ENCODE measurements at regions not wholly inside any gene's neighbourhood (a gene's known extent, or its start where the extent isn't known, plus 50 kb on each side); places are given as distances from the start of the nearest gene placed in this dataset.
"Not testable (repeated sequence)": the region's sequence is repeated elsewhere in the genome, so short reads cannot be mapped to it uniquely, and the experiment has no call there.

DNA sequence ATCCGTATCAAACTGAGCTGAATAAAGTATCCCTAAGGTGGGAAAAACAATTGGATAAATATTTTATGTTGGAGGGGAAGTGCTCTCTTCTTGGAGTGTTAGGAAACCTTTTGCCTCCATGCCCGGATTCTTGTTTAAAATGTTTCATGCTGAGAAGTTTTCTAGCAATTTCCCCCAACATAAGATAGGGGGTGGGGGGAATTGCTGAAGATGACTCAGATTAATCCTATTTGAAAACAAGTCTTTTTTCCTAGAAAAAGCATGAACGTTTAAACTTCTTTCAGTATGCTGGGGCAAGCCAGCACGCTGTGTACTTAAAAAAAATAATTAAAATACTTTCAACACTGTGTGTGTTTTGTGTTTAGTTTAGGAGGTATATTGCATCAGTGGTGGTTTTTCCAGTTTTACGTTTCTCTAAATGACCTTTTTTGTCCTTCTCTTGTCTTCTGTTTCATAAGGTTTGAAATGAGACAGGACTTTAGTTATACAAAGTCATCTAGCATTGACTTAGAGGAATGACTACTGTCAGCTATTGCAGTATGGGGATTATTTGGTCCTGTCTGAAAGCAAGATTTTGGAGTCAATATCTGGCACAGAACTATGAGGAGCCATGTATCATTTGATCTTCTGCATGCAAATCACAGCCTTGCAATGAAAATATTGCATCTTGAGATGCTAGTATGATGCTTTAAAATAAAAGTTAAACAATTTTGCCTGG is 295.9 kb downstream of the GATA3 start:
- no peak for FAIRE-seq

DNA sequence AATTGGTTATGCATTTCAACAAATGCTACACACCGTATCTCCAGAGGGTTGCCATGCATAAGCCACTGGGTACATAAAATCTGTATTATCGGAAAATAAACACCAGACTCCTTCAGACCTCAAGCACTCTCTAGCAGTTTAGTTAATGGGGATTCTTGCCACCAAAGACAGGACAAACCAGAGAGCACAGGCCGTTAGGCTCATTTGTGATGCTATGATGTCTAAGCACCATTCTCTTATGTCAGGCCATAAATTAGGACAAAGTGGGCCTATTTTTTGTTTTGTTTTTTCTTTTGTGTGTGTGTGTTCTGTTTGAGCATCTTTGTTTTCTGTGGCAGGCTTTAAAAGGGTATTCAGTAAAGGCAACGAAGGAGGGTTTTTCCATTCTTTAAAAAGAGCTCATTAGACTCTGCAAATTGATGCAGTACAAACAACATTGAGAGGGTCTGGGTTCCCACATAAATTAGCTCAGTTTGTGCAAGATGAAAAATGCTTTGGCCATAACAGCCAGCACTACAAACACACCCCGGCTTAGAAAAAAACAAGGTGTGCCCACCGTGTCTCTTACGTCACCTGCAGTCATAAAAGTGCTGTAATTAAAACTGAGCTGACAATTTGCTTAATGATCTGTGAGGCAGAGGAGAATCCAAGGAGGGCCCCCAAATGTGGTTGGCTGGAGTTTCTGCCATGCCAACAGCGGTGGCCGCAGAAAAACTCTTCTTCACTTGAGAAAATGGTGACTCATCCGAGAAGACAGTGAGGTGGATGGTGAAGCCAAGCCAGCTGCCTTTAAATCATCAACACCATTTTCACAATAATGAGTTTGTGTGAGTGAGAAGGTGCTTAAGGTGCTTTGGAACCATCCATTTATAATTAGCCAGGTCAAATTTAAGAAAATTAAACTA is 297.9 kb downstream of the GATA3 start:
- FAIRE-seq: no peak

DNA sequence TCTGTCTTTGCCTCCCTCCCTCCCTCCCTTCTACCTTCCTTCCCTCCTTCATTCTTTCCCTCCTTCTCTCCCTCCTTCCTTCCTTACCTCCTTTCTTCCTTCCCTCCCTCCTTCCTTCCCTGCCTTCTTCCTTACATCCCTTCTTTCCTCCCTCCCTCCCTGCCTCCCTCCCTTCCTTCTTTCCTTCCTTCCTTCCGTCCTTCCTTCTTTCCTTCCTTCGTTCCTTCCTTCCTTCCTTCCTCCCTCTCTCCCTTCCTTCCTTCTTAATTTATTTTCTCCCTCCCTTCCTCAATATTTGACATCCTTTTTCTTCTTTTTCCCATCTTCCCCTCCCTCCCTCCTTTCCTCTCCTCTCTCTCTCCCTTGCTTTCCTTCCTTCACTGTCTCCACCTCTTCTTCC is 301.8 kb downstream of the GATA3 start:
- no peak for FAIRE-seq

DNA sequence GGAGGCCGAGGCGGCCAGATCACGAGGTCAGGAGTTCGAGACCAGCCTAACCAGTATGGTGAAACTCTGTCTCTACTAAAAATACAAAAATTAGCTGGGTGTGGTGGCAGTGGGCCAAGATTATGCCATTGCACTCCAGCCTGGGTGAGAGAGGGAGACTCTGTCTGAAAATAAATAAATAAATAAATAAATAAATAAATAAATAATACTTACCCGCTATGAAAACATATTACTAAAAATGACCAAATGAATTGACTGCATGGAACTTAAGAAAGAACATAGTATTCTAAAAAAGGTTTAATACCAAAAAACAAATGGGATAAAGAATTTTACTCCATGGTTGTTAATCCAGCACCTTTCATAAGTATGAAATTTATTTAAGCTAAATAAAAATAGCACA is 305.0 kb downstream of the GATA3 start:
- no peak for FAIRE-seq

DNA sequence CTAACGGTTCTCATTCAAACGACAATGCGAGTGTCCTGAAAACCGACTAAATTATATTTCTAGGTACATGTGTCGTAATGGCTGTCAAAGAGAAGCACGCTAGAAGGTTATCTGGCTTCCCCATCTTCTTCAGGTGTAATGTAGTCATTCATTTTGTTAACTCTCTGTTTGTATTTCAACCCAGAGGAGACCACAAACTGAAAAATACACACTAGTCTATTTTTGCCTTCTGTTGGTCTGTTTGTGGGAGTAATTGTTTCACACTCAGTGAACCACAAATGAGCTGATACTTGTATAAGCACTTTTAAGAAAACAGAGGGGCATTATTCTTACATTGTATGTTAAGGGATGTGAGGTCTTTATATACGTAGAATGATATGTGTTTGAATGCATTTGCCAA is 305.9 kb downstream of the GATA3 start:
- no peak for FAIRE-seq

DNA sequence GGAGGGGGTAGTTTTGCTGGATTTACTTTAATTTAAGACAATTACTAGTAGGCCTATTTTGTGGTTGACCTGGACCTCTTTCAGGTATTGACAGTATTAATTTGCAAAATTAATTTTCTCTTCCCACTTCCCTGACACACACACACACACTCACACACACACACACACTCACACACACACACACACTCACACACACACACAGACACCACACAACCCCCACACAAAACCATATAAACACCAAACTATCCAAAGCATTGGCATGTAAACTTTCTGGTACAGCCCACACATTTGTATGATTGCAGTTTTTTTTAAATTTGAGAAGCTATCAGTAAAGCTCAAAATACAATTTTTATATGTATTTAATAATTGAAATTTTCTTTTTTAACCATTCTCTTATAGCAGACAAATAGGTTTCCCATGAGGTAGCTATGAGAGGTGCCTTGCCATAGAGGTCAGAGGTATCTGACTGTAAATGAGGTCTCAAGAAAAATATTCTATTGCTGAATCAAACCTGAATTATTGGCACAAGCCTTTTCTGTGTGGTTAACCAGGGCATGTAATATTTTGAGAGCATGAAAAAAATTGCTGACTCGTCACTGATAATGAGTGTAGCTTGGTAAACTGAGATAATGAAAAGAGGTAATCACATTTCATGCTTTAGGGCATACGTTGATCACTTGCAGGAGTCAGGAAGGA is 306.5 kb downstream of the GATA3 start:
- no peak for FAIRE-seq

DNA sequence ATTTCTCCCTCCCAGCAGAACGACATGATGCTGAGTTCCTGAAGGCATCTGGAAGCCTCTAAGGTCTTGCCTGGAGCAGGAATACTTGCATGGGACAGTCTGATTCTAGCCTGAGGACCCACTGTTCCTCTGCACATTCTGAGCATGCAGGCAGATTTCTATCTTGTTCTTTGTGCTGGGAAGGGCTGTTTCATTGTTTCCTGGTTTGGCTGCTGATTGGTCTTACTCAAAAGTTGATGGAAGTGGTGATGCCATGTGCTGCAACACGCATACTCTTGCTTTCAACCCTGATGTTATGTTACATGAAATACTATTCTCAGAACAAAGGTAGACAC is 307.0 kb downstream of the GATA3 start:
- FAIRE-seq: no peak

DNA sequence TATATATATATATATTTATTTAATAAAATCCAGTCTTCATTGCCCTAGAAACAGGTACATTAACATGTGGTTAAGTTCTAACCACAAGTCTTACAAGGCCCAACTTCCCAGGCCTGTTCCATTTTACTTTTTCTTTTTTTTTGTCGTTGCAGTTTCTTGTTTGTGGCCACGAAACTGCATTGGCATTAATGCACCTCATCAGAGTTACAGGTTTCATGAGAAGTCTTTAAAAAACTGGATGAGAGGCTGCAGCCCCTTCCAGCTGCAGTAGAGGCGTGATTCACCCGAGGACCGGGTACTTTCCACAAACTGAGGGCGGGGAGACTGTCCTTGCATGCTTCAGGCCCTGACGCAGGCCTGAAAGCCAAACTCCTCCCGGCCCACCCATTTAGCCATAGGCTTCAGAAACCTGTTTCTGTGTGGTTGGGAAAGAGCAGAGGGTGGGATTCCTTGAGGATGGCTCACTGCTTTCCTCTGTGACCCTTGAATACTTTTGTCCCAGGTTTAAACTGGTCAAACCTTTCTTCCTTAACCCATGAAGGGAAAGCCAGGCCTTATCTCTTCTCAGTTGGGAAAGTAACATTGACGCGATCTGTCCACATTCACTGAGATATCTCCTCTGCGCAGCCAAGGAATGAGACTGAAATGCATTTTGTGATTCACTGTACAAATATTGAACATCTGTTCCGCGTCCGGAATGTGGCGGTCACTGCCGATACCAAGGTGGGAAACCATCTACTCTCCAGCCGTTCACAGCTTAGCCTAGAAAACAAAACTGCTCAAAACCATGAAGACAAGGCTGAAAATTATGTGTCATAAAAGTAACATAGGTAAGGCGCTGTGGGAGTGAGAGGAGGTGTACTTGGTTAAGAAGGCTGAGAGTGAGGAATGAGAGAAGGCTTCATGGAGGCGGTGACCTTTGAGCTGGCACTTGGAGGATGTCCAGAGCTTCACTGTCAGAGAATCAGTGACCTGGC is 311.7 kb downstream of the GATA3 start:
- no peak for FAIRE-seq

DNA sequence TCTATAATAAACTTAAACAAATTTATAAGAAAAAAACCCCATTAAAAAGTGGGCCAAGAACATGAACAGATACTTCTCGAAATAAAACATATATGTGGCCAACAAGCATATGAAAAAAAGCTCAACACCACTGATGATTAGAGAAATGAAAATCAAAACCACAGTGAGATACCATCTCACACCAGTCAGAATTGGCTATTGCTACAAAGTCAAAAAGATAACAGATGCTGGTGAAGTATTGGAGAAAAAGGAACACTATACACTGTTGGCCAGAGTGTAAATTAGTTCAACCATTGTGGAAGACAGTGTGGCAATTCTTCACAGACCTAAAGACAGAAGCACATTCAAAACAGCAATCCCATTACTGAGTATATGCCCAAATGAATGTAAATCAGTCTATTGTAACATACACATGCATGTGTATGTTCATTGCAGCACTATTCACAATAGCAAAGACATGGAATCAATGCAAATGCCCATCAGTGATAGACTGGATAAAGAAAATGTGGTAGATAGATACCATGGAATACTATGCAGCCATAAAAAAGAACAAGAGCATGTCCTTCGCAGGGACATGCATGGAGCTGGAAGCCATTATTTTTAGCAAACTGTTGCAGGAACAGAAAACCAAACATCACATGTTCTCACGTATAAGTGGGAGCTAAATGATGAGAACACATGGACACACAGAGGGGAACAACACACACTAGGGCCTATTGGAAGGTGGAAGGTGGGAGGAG is 313.4 kb downstream of the GATA3 start:
- FAIRE-seq: not testable (repeated sequence)

DNA sequence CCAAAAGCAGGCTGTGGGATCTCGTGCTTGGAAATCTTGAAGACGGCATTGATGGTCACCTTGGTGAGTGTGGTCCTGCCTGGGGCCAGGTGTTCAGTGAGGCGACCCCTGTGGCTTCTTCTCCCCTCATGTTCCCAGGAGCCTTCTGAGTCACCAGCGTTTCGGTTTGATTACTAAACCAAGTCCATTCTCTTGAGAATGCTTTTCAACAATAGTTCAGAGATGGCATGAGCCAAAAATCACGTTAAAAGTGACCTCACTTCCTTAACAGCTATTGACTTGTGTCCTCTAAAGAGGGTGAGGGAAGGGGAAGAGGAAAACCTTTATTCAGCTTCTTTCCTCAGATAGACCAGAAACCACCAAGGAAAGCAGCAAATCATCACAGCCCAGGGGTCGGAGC is 315.2 kb downstream of the GATA3 start:
- FAIRE-seq: no peak

DNA sequence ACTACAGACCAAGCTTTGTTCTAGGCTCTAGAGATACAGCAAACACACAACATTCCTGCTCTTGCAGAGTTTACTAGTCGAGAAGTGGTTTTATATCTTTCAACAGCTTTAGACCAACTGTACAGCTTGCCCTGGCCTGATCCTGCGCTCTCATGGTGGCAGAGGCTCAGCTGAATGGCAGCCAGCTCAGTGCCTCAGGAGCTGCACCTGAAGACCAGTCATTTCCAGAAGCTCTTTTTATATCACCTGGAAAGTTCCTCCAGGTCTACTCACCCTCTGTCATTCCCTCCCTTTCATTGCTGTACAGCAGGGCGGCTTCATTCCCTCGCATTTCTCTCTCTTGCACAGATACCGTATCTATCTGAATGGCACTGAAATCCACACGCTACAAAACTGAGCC is 319.8 kb downstream of the GATA3 start:
- FAIRE-seq: no peak

DNA sequence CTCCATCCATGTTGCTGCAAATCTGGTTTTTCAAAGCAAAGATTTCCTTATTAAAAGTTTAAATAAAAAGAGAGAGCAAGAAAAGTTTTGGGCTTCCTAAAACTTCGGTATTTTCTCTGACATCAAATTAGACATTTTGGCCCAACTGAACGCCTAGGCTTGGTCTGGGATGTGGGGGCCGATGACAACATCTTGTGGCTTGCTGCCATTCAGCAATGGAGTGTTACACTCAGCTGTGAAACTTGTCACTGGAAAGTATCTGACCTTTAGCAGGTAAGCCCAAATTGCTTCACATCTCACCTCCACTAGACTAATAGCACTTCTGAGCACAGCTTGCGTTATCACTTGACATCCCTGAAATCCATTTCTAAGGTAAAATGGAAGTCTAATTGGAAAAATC is 320.6 kb downstream of the GATA3 start:
- FAIRE-seq: no peak

DNA sequence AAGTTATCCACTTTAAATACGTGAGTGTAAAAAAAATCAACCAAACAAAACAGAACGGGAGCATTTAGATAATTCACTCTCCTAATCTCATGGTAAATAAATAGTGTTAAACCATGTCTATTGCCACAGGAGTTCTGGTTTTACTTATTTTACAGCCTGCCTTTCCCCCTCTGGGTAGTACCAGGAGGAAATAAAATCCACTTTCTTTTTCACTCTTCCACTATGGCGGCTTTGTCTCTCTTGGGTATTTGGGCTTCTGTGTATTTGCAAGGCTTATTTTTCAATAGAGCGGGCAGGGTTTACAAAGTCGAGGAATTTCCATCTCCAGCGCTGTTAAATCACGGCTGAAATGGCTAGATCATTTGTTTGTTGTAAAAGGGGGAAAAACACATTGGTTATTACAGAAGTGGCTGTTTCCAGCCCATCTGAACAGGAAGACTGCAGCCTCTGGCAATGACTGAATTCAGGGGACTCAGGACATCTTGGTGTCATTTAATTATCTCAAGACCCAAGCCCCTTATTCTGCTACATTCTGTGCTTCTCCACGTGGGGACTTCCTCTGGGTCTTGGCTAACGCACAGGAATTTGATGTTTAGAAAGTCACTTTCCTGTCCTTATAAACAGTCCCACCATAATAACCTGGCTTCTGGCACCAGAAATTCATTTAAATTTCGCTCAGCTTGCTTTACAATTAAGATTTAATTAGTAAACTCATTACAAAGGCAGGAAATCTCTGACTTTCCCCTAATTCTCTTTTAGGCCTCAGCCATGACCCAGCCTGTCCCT is 323.9 kb downstream of the GATA3 start:
- no peak for FAIRE-seq

DNA sequence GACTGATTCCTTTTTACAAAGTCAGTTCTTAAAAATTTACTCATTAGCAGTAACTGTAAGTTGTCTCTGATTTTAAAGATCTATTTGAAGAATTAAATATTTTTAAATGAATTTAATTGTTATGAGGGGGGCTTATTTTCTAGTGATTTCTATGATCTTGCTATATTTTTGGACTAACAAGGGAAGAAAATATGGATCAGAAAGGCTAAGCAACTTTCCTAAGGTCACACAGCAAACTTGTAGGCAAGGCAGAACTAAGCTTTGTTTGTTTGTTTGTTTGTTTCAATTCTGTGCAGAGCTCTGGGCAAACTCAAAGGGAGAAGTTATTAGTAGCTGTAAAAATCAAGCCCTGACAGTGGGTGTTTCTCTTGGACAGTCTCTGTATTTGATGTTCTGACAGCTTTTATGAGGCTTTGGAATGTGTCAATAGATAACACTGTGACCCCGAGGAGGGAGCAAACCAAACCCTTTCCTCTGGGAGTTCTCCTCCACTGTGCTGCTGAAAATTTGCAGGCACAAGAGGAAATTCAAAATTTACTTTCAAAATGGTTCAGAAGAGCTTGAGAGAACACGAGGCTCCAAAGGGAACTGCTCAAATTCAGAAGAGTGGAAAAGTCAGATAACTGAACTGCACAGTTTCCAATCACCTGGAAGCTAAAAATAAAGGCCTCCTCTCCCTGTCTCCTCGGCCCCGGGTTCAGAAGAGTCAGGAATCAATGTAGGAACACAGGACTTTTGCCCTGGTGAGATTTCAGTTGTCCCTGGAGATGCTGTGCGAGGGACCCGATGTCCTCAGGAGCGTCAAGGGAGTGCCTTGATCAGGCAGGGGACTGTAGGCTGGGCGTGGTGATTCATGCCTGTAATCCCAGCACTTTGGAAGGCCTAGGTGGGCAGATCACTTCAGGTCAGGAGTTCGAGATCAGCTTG is 325.7 kb downstream of the GATA3 start:
- FAIRE-seq: no peak

DNA sequence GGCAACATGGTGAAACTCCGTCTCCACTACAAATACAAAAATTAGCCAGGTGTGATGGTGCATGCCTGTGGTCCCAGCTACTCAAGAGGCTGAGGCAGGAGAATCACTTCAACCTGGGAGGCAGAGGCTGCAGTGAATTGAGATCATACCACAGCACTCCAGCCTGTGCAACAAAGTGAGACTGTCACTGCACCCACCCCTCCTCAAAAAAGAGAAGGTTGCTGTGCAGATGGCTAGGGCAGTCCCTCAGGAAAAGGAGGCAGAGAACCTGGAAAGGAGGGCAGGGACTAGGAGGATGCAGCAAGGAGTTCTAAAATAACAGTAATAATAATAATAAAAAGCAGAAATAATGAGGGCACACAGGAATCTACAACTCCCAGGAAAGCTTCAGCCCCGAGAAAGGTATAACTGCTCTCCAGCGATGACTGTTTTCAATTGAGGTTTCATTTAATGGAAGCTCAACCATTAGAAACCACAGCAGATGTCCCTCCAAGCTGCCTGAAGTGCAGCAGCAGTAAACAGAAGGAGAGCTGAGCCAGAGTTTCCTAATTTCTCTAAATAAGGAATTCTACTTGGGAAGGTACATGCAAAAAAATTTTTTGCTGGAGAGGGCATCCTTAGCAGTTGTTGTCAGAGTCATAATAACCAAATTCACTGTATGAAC is 326.5 kb downstream of the GATA3 start:
- FAIRE-seq: no peak

DNA sequence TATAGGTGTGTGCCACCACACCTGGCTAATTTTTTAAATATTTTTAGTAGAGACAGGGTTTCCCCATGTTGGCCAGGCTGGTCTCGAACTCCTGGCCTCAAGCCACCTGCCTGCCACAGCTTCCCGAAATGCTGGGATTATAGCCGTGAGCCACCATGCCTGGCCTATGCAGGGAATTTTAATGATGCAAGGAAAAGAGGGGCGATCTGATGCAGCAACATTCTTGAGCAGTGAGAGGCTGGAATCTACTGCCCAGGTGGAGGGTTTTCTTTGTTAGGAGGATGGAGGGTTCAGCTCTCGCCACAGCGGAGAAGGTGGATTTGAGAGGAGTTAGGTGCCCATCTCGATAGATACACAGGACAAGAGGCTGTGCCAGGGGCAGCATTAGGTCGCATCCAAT is 332.3 kb downstream of the GATA3 start:
- no peak for FAIRE-seq

DNA sequence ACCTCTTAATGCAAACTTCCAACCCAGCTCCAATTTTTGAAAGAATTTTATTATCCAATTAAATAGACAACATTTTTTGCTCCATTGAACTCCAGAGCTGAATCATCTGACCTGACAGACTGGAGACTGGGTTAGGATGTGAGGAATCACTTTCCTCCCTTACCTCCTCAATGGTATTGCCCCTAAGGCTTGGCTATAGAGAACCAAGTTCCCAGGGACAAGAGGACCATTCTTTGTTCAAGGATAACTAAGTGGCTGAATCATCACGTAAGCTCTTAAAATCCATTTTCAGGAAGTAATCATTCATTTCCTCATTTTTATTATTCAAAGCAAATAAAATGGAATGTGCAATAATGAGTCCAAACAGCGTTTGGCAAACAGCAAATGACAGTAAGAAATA is 335.1 kb downstream of the GATA3 start:
- no peak for FAIRE-seq

DNA sequence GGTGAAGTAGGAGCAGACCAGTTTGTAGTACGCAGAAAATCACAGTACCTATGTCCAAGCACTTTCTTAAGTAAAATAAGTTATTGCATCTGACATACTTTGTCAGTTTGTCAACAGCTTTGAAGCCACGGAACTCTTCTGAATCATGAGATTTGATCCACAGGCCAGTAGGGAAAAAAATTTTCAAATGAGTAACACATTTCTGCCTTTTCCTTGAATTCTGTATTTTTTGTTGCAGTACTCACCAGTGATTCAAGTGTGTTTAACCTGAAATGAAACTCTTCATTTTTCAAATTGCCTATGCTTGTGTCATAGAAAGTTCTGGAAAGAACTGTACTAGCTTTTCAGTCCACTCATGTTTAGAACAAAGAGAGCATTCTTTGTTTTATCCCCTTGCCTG is 337.7 kb downstream of the GATA3 start:
- FAIRE-seq: no peak

DNA sequence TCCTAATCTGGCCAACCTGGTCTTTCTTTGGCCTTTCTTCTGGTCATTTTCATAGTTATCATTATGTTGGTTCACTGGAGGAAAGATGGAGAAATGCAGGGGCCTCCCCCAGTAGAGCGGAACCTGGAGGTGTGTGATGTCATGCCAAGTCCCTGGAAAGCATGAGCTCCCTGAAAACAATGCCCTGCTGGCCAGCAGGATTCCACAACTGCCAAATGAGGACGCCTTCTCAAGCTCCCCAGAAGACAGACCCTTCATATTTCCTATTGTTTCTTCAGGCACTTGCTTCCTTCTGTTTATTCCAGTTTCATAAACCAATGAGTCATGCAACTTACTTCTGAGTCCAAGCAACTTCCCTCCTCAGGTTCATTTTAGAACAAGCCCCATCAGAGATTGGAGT is 339.0 kb downstream of the GATA3 start:
- no peak for FAIRE-seq

Data from G401.6 (cell line).